H1 (cell line): ENCODE measurements at regions not wholly inside any gene's neighbourhood (a gene's known extent, or its start where the extent isn't known, plus 50 kb on each side); places are given as distances from the start of the nearest gene placed in this dataset.

Experiments used
- CEBPB ChIP-seq: IDR thresholded peaks from 2 replicates; pipeline ENCODE4 v1.6.1; 2012; ENCODE audit warnings: low read depth, low read length
- SAP30 ChIP-seq: fragments of 300-600 bp; sonication (generic); IDR thresholded peaks from 2 replicates; pipeline ENCODE4 v1.7.1; 2012; ENCODE audit warnings: low read length, moderate library complexity, mild to moderate bottlenecking, inconsistent platforms; ENCODE audit not compliant: insufficient read depth, insufficient replicate concordance

- TF ChIP-seq SAP30 (no peak), CEBPB (no peak)
Observed at GRCh38 chr12:91893476-91893875, 252.2 kb downstream of the BTG1 start (continued).
